WERI-Rb-1 (cell line): ENCODE measurements at regions not wholly inside any gene's neighbourhood (a gene's known extent, or its start where the extent isn't known, plus 50 kb on each side); places are given as distances from the start of the nearest gene placed in this dataset.

Experiments used
- DNase-seq: peaks from one replicate; pipeline ENCODE4 v3.0.0-alpha.2; 2020
- H3K27ac ChIP-seq: fragments of 250-450 bp; sonication (Bioruptor Pico); 2 replicates; pipeline ENCODE4 v1.5.1; 2020; ENCODE audit warnings: mild to moderate bottlenecking, moderate library complexity
- H3K27me3 ChIP-seq: fragments of 250-450 bp; sonication (Bioruptor Pico); 2 replicates; pipeline ENCODE4 v1.5.1; 2021; ENCODE audit warnings: mild to moderate bottlenecking, low read depth, moderate library complexity; ENCODE audit not compliant: insufficient read depth, severe bottlenecking
- H3K36me3 ChIP-seq: fragments of 250-450 bp; sonication (Bioruptor Pico); 2 replicates; pipeline ENCODE4 v1.5.1; 2020; ENCODE audit warnings: mild to moderate bottlenecking, moderate library complexity
- H3K4me3 ChIP-seq: 2 replicates; pipeline ENCODE4 v1.5.1; 2011; ENCODE audit warnings: low read depth, mild to moderate bottlenecking, control low read depth, low read length
- H3K9me3 ChIP-seq: fragments of 250-450 bp; sonication (Bioruptor Pico); 2 replicates; pipeline ENCODE4 v1.5.1; 2021; ENCODE audit warnings: mild to moderate bottlenecking, moderate library complexity; ENCODE audit not compliant: severe bottlenecking
- CTCF ChIP-seq: IDR thresholded peaks from 2 replicates; pipeline ENCODE4 v1.5.1; 2011; ENCODE audit warnings: low read depth, mild to moderate bottlenecking, control low read depth, inconsistent platforms, low read length

DNA sequence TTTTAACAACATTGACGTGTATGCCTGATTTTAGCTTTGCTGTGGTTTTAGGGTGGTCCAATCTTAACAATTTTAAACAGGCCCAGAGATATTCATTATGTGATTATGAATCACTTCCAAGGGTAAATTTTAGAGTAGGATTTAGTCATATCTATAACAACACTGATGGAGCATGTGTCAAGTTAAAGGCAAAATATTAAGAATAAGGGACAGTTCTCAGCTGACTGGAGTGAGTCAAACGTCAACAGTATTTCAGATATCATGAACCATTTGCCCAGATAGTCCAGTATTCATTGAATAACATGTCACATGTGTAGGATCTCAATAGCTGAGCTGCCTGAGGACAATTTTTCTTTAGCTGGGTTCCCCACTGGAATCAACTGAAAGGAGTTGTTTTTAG is 61.3 kb upstream of the VCX2 start:
- DNase-seq, result no peak
- Histone ChIP-seq H3K27ac (no peak overlapping the region), H3K27me3 (no peaks in the 10 kb centered on the region), H3K36me3 (no peaks in the 10 kb centered on the region), H3K4me3 (no peak overlapping the region), H3K9me3 (no peaks in the 10 kb centered on the region)
- no peak for TF ChIP-seq CTCF

- no peak overlapping the region for H3K27ac ChIP-seq
- no peaks in the 10 kb centered on the region for H3K27me3 ChIP-seq
- H3K36me3 ChIP-seq, result no peaks in the 10 kb centered on the region
- TF ChIP-seq CTCF, result no peak
- no peaks in the 10 kb centered on the region for H3K9me3 ChIP-seq
- DNase-seq, result no peak
- no peak overlapping the region for H3K4me3 ChIP-seq
Measured at GRCh38 chrX:8233091-8233490, 62.0 kb upstream of the VCX2 start.

DNA sequence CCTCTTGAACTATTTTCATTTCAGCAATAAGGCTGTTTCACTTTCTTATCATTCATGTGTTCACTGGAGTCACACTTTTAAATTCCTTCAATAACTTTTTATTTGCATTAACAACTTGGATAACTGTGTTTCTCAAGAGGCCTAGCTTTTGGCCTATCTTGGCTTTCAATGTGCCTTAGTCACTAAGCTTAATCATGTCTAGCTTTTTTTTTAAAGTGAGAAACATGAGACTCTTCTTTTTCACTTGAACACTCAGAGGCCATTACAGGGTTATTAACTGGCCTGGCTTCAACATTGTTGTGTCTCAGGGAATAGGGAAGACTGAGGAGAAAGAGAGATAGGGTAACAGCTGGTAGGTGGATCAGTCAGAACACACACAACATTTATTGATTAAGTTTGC is 64.0 kb upstream of the VCX2 start:
- no peak overlapping the region for H3K4me3 ChIP-seq
- H3K27ac ChIP-seq, result no peak overlapping the region
- no peaks in the 10 kb centered on the region for H3K27me3 ChIP-seq
- H3K36me3 ChIP-seq, result no peaks in the 10 kb centered on the region
- TF ChIP-seq CTCF, result no peak
- no peak for DNase-seq
- H3K9me3 ChIP-seq, result no peaks in the 10 kb centered on the region

- no peak overlapping the region for H3K4me3 ChIP-seq
- no peaks in the 10 kb centered on the region for H3K36me3 ChIP-seq
- no peak overlapping the region for H3K27ac ChIP-seq
- H3K27me3 ChIP-seq, result no peaks in the 10 kb centered on the region
- H3K9me3 ChIP-seq, result no peaks in the 10 kb centered on the region
- DNase-seq, result no peak
- 0 out of 2 replicates have a peak, but pooled peaks have one; percentile 16 for TF ChIP-seq CTCF
Measured at GRCh38 chrX:8237718-8238117, 66.7 kb upstream of the VCX2 start.

DNA sequence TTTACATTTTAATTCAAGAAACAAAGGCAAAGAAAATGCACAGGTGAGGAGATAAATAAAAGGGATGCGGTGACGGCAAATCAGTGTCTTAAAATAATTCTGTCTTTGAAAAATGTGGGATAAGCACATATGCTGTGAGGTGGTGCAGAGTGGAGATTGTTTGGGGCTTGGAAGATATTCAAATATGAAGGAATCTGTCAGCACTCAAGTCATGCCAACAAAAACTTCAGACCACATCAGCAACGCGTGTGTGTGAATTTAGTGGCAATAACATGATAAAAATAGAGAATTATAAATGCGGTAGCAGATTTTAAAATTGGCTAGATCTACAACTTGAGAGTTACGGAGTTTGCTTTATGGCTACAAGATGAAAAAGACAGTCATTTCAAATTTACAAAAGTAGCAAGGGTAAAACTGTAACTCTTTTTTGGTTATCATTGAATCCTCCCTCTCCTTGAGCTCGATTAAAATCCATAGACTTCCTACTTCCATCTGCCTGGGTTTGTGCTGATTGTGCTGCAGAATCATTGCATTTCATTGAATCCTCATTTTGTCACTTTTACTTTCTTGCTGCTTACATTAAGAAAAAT is 71.5 kb upstream of the VCX2 start:
- Histone ChIP-seq H3K27ac (no peak overlapping the region), H3K27me3 (no peaks in the 10 kb centered on the region), H3K4me3 (no peak overlapping the region), H3K36me3 (no peaks in the 10 kb centered on the region), H3K9me3 (no peaks in the 10 kb centered on the region)
- no peak for TF ChIP-seq CTCF
- DNase-seq, result no peak

DNA sequence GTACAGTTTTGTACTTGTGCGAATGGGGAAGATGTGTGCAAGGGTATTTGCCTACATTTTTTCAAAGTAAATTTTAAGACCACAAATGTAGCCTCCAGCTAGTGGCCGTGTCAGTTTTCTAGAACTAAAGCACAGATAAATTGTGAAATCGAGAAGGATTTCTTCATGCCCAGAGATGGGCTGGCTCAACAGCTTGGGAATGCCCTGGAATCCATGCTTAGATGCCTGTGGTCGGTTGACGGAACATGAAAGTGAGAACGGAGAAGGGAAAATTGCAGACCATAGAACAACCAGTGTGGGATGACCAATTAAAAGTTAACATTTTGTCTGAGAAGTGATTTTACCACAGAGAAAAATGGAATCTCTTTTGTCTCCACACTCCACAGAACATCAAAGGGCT is 73.2 kb upstream of the VCX2 start:
- Histone ChIP-seq H3K27ac (no peak overlapping the region), H3K4me3 (no peak overlapping the region), H3K27me3 (no peaks in the 10 kb centered on the region), H3K9me3 (no peaks in the 10 kb centered on the region), H3K36me3 (no peaks in the 10 kb centered on the region)
- no peak for TF ChIP-seq CTCF
- DNase-seq, result no peak
